SU-DHL-6 (cell line): ENCODE measurements at regions not wholly inside any gene's neighbourhood (a gene's known extent, or its start where the extent isn't known, plus 50 kb on each side); places are given as distances from the start of the nearest gene placed in this dataset.

Experiments
- H2AFZ ChIP-seq: fragments of 200-600 bp; sonication (generic); 2 replicates; pipeline ENCODE4 v1.6.1; 2014; ENCODE audit warnings: low read depth, mild to moderate bottlenecking, moderate library complexity, mixed read lengths, antibody characterized with exemption, low read length; ENCODE audit not compliant: severe bottlenecking
- H3F3A ChIP-seq: fragments of 200-600 bp; shearing (Covaris generic); 2 replicates; pipeline ENCODE4 v1.6.0; 2016; ENCODE audit warnings: antibody characterized with exemption, mild to moderate bottlenecking; ENCODE audit not compliant: insufficient read depth
- H3K27ac ChIP-seq: fragments of 200-600 bp; sonication (generic); 2 replicates; pipeline ENCODE4 v1.5.1; 2016; ENCODE audit warnings: low read depth, mild to moderate bottlenecking, low read length, moderate library complexity, mixed read lengths
- H3K27me3 ChIP-seq: fragments of 200-600 bp; sonication (generic), shearing (Covaris generic); 2 replicates; pipeline ENCODE4 v1.6.0; 2014; ENCODE audit warnings: mild to moderate bottlenecking, low read length
- H3K36me3 ChIP-seq: fragments of 200-600 bp; sonication (generic); 2 replicates; pipeline ENCODE4 v1.6.1; 2014; ENCODE audit warnings: mild to moderate bottlenecking, low read length, mixed read lengths
- H3K4me2 ChIP-seq: fragments of 300-600, 200-600 bp; shearing (Covaris generic), sonication (generic); 2 replicates; pipeline ENCODE4 v1.6.0; 2014; ENCODE audit warnings: low read length, low read depth, mild to moderate bottlenecking; ENCODE audit not compliant: poor library complexity, severe bottlenecking
- H3K4me3 ChIP-seq: fragments of 200-600 bp; sonication (generic); 2 replicates; pipeline ENCODE4 v1.5.1; 2014; ENCODE audit warnings: antibody characterized with exemption, low read length, mild to moderate bottlenecking, mixed read lengths; ENCODE audit not compliant: insufficient read depth, poor library complexity, severe bottlenecking
- H3K79me2 ChIP-seq: fragments of 200-600 bp; sonication (generic); 2 replicates; pipeline ENCODE4 v1.6.1; 2014; ENCODE audit warnings: mild to moderate bottlenecking, low read length, moderate library complexity; ENCODE audit not compliant: insufficient read depth
- H3K9ac ChIP-seq: fragments of 200-600 bp; sonication (generic); 2 replicates; pipeline ENCODE4 v1.7.0; 2014; ENCODE audit warnings: mild to moderate bottlenecking, low read length
- H3K9me2 ChIP-seq: fragments of 200-600 bp; sonication (generic); replicated peaks from 2 replicates; pipeline ENCODE4 v1.6.1; 2014; ENCODE audit warnings: low read length; ENCODE audit not compliant: insufficient read depth
- H3K9me3 ChIP-seq: fragments of 200-600 bp; sonication (generic); 2 replicates; pipeline ENCODE4 v1.6.1; 2014; ENCODE audit warnings: low read length, mixed read lengths; ENCODE audit not compliant: insufficient read depth
- H4K20me1 ChIP-seq: fragments of 200-600 bp; sonication (generic); 2 replicates; pipeline ENCODE4 v1.6.1; 2014; ENCODE audit warnings: low read depth, mild to moderate bottlenecking, antibody characterized with exemption, low read length, moderate library complexity, mixed read lengths
- EZH2phosphoT487 ChIP-seq: fragments of 200-600 bp; sonication (generic), shearing (Covaris generic); conservative IDR thresholded peaks from 2 replicates; pipeline ENCODE4 v1.6.1; 2018; ENCODE audit warnings: mild to moderate bottlenecking, antibody characterized with exemption, low read length, moderate library complexity, mixed read lengths
- TF ChIP-seq, protein P1 (sequence below): fragments of 200-600 bp; sonication (generic); IDR thresholded peaks from one replicate; pipeline ENCODE4 v1.5.1; 2017; ENCODE audit warnings: antibody characterized with exemption, mild to moderate bottlenecking, low read length, moderate library complexity; ENCODE audit not compliant: insufficient read depth, poor library complexity, severe bottlenecking

GRCh38 chrX:10103023-10103422 is 53.8 kb upstream of the CLCN4 start:
- Histone ChIP-seq H3K36me3 (no peaks in the 10 kb centered on the region), H2AFZ (no peak overlapping the region), H3K79me2 (peaks cover 30% of the 10 kb centered on the region), H3K4me2 (no peak overlapping the region), H3F3A (peaks cover 32% of the 10 kb centered on the region), H4K20me1 (no peaks in the 10 kb centered on the region), H3K27me3 (no peaks in the 10 kb centered on the region), H3K27ac (peak overlapping the region; percentile 44; the same call in 1 of the 2 replicates), H3K4me3 (no peak overlapping the region), H3K9me3 (no peaks in the 10 kb centered on the region), H3K9me2 (no peaks in the 10 kb centered on the region), H3K9ac (no peak overlapping the region)
- no peak for TF ChIP-seq EZH2phosphoT487
- TF ChIP-seq, protein P1, sequence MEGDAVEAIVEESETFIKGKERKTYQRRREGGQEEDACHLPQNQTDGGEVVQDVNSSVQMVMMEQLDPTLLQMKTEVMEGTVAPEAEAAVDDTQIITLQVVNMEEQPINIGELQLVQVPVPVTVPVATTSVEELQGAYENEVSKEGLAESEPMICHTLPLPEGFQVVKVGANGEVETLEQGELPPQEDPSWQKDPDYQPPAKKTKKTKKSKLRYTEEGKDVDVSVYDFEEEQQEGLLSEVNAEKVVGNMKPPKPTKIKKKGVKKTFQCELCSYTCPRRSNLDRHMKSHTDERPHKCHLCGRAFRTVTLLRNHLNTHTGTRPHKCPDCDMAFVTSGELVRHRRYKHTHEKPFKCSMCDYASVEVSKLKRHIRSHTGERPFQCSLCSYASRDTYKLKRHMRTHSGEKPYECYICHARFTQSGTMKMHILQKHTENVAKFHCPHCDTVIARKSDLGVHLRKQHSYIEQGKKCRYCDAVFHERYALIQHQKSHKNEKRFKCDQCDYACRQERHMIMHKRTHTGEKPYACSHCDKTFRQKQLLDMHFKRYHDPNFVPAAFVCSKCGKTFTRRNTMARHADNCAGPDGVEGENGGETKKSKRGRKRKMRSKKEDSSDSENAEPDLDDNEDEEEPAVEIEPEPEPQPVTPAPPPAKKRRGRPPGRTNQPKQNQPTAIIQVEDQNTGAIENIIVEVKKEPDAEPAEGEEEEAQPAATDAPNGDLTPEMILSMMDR: no peak

DNA sequence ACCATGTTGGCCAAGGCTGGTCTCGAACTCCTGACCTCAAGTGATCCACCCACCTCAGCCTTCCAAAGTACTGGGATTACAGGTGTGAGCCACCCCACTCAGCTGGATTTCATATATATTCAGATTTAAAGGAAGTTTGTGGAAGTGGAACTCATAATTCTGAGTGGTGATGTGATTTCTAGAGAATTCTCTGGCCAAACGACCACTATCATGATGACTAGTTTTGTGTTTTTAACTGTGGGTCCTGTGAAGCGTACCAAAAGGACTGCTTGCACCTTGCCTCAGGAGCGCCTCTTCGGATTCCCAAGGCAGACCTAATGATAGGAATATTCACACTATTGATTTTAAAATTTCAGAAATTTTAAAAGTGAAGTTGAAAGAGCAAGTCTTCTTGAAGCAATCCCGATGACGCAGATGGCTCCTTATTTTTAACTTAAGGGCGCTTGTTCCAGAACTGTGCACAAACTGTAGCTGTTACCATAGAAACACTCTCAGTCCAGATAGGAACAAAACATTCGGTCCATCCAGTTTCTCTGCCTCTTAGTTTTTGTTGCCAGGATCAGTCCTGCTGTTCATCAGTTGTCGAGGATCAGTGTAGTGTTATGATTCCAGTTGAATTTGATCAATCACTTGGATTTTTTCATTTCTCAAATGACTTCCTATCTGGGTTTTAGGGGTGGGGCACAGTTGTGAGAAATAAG is 51.7 kb upstream of the CLCN4 start:
- Histone ChIP-seq H3K27me3 (no peaks in the 10 kb centered on the region), H3K27ac (peak overlapping the region; percentile 100), H3K9me2 (no peaks in the 10 kb centered on the region), H3K36me3 (no peaks in the 10 kb centered on the region), H2AFZ (no peak overlapping the region), H3F3A (peaks cover 48% of the 10 kb centered on the region), H3K9me3 (no peaks in the 10 kb centered on the region), H4K20me1 (no peaks in the 10 kb centered on the region), H3K9ac (peak overlapping the region; percentile 62), H3K4me2 (peak overlapping the region; percentile 64), H3K4me3 (no peak overlapping the region), H3K79me2 (peaks cover 32% of the 10 kb centered on the region)
- no peak for TF ChIP-seq EZH2phosphoT487
- TF ChIP-seq, protein P1: no peak

DNA sequence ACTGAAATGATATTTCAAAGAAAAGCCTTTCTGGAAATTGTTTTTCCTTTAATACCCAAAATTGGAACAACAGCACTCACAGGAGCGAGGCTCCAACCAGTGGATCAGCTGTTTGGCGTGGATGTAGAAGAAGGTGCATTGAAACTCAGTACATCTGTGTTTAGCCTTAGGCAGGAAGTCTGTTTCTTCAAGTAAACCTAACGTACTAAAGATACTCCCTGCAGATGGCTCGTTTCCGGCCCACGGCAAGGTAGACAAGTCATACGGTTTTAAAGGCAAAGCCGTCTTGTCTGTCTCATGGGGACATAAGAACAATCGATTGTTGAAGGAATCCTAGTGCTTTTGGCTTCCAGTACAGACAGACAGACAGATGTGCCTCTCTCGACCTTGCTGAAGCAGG is 50.0 kb upstream of the CLCN4 start:
- H4K20me1 ChIP-seq: no peaks in the 10 kb centered on the region
- peak overlapping the region; percentile 64 for H3K4me2 ChIP-seq
- peak overlapping the region; percentile 62 for H3K9ac ChIP-seq
- peaks cover 31% of the 10 kb centered on the region for H3K79me2 ChIP-seq
- H3F3A ChIP-seq: peaks cover 58% of the 10 kb centered on the region
- no peaks in the 10 kb centered on the region for H3K9me3 ChIP-seq
- H3K36me3 ChIP-seq: no peaks in the 10 kb centered on the region
- H2AFZ ChIP-seq: no peak overlapping the region
- H3K9me2 ChIP-seq: no peaks in the 10 kb centered on the region
- no peaks in the 10 kb centered on the region for H3K27me3 ChIP-seq
- H3K4me3 ChIP-seq: no peak overlapping the region
- no peak for TF ChIP-seq EZH2phosphoT487
- TF ChIP-seq, protein P1: no peak
- H3K27ac ChIP-seq: peak overlapping the region; percentile 100
